Stomach (tissue), 8 donors: ENCODE measurements at regions not wholly inside any gene's neighbourhood (a gene's known extent, or its start where the extent isn't known, plus 50 kb on each side); places are given as distances from the start of the nearest gene placed in this dataset.

Experiments used
- DNase-seq, 2 donors: peaks; one replicate each; pipeline versions ENCODE4 v3.0.0 to v3.0.0-alpha.2; 2013 to 2019
- H3K27ac ChIP-seq, 5 donors: fragments of 200-600 bp in 4 of 5; sonication (generic) in 4 of 5; one replicate each; pipeline ENCODE4 v1.5.1; 2013 to 2019; ENCODE audit warnings: mild to moderate bottlenecking in 1 of 5, moderate library complexity in 1 of 5
- H3K27me3 ChIP-seq, 3 donors: fragments of 200-600 bp; sonication (generic); one replicate each; pipeline ENCODE4 v1.5.1; 2017 to 2019; ENCODE audit warnings: mixed run types in 1 of 3
- H3K36me3 ChIP-seq, 4 donors: fragments of 200-600 bp; sonication (generic); 1 replicate in 3 of 4; 2 replicates in 1 of 4; pipeline ENCODE4 v1.5.1; 2016 to 2019
- H3K4me1 ChIP-seq, 4 donors: fragments of 200-600 bp; sonication (generic); one replicate each; pipeline ENCODE4 v1.5.1; 2016 to 2019
- H3K4me3 ChIP-seq, 4 donors: fragments of 200-600 bp; sonication (generic) in 3 of 4; one replicate each; pipeline ENCODE4 v1.5.1; 2016 to 2019; ENCODE audit warnings: mild to moderate bottlenecking in 1 of 4
- H3K9me3 ChIP-seq, 4 donors: fragments of 200-600 bp; sonication (generic); one replicate each; pipeline ENCODE4 v1.5.1; 2016 to 2019
- EP300 ChIP-seq: sonication (generic); formaldehyde crosslinking; IDR thresholded peaks from one replicate; pipeline ENCODE4 v1.6.1; 2017; ENCODE audit warnings: antibody characterized with exemption
- POLR2A ChIP-seq, 4 donors: fragments of 450-650 bp; IDR thresholded peaks; one replicate each; pipeline ENCODE4 v1.6.1; 2016; ENCODE audit warnings: antibody characterized with exemption in 4 of 4, control low read depth in 2 of 4, mild to moderate bottlenecking in 1 of 4, moderate library complexity in 1 of 4
- POLR2AphosphoS5 ChIP-seq, 3 donors: sonication (generic); formaldehyde crosslinking; IDR thresholded peaks; one replicate each; pipeline ENCODE4 v1.6.1; 2016; ENCODE audit warnings: antibody characterized with exemption in 3 of 3
- WGBS, 5 donors: extraction: QIAGEN DNeasy Blood & Tissue Kit in 3 of 5; methylation state at CpG; one replicate each; pipeline versions ENCODE4 v1.1.5 to v1.1.7; 2013 to 2018; 5-methylcytosine and 5-hydroxymethylcytosine counted together
- intact Hi-C: fragments of 100-400 bp; cut with DNase I; formaldehyde crosslinking; loops from one replicate; pipeline ENCODE4 v1.15.1; 2023; ENCODE audit warnings: low total_unique reads
- TF ChIP-seq, protein P1 (sequence below), 7 experiments: fragments of 450-650 bp in 4 of 7; fragments of 200-600 bp in 3 of 7; sonication (generic) in 3 of 7; IDR thresholded peaks; one replicate each; pipeline ENCODE4 v1.5.1; 2016 to 2019; ENCODE audit warnings: antibody characterized with exemption in 7 of 7, control low read depth in 2 of 7, mild to moderate bottlenecking in 1 of 7
- donor health status: healthy with polysubstance abuse.
- donor health status: Bipolar disorder and iron deficiency.
- donor health status: healthy.

- intact Hi-C loops, result no loop called here
- no peak overlapping the region for H3K4me3 ChIP-seq
- no peaks in the 10 kb centered on the region for H3K36me3 ChIP-seq
- no peaks in the 10 kb centered on the region for H3K27me3 ChIP-seq
- no peak for TF ChIP-seq POLR2AphosphoS5 (IDR thresholded peaks at IDR 0.05)
- TF ChIP-seq, protein P1, sequence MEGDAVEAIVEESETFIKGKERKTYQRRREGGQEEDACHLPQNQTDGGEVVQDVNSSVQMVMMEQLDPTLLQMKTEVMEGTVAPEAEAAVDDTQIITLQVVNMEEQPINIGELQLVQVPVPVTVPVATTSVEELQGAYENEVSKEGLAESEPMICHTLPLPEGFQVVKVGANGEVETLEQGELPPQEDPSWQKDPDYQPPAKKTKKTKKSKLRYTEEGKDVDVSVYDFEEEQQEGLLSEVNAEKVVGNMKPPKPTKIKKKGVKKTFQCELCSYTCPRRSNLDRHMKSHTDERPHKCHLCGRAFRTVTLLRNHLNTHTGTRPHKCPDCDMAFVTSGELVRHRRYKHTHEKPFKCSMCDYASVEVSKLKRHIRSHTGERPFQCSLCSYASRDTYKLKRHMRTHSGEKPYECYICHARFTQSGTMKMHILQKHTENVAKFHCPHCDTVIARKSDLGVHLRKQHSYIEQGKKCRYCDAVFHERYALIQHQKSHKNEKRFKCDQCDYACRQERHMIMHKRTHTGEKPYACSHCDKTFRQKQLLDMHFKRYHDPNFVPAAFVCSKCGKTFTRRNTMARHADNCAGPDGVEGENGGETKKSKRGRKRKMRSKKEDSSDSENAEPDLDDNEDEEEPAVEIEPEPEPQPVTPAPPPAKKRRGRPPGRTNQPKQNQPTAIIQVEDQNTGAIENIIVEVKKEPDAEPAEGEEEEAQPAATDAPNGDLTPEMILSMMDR (IDR thresholded peaks at IDR 0.05), result no peak
- no peak for TF ChIP-seq POLR2A (IDR thresholded peaks at IDR 0.05)
- TF ChIP-seq EP300, result no peak
- H3K27ac ChIP-seq, result no peak overlapping the region
- no peaks in the 10 kb centered on the region for H3K9me3 ChIP-seq
- 85 to 96% (median 92%) methylated on average over 4 of the region's 4 CpGs for WGBS, 5 donors
- peaks cover 0 to 7% (median 0%) of the 10 kb centered on the region in 4 donors for H3K4me1 ChIP-seq
- DNase-seq, result no peak
These were observed 258.2 kb downstream of the PLPP3 start for GRCh38 chr1:56321150-56321490.

- Histone ChIP-seq H3K4me1 (peaks cover 0 to 7% (median 0%) of the 10 kb centered on the region in 4 donors), H3K27ac (no peak overlapping the region), H3K4me3 (no peak overlapping the region), H3K9me3 (no peaks in the 10 kb centered on the region), H3K36me3 (no peaks in the 10 kb centered on the region), H3K27me3 (no peaks in the 10 kb centered on the region)
- no peak for TF ChIP-seq POLR2A (IDR thresholded peaks at IDR 0.05)
- TF ChIP-seq POLR2AphosphoS5 (IDR thresholded peaks at IDR 0.05), result no peak
- TF ChIP-seq, protein P1 (IDR thresholded peaks at IDR 0.05), result no peak
- no peak for TF ChIP-seq EP300
- 53 to 70% (median 57%) methylated on average over 3 of the region's 3 CpGs for WGBS, 5 donors
- DNase-seq, result peak in 1 of 2 donors; percentile 51
- intact Hi-C loops, result no loop called here
These were observed 258.8 kb downstream of the PLPP3 start for GRCh38 chr1:56320464-56321149.

DNA sequence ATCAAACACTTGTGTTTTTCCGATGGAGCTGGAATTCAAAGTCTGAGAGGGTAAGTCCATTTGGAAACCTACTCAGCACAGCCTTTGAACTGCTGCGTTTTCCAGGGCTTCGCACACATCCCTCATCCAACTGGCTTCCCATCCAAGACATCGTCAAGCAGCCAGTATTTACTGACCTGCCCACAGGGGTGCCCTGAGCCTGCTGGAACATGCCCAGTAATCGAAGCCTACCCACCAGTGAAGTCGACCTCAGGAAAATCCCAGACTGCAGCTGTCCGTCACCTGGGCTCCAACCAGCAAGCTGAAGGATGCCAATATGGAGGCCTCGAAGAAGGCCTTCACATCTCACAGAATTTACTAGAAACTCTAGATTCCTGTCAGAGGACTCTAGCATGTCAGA is 261.6 kb downstream of the PLPP3 start:
- WGBS, 5 donors, result 83 to 96% (median 92%) methylated on average over 8 of the region's 8 CpGs
- no peaks in the 10 kb centered on the region for H3K27me3 ChIP-seq
- no peak overlapping the region for H3K27ac ChIP-seq
- intact Hi-C loops, result no loop called here
- peaks cover 0 to 7% (median 0%) of the 10 kb centered on the region in 4 donors for H3K4me1 ChIP-seq
- TF ChIP-seq, protein P1 (IDR thresholded peaks at IDR 0.05), result no peak
- TF ChIP-seq EP300, result no peak
- no peak for TF ChIP-seq POLR2A (IDR thresholded peaks at IDR 0.05)
- TF ChIP-seq POLR2AphosphoS5 (IDR thresholded peaks at IDR 0.05), result no peak
- H3K9me3 ChIP-seq, result peaks cover 0 to 7% (median 2%) of the 10 kb centered on the region in 4 donors
- no peak for DNase-seq
- H3K4me3 ChIP-seq, result no peak overlapping the region
- no peaks in the 10 kb centered on the region for H3K36me3 ChIP-seq

DNA sequence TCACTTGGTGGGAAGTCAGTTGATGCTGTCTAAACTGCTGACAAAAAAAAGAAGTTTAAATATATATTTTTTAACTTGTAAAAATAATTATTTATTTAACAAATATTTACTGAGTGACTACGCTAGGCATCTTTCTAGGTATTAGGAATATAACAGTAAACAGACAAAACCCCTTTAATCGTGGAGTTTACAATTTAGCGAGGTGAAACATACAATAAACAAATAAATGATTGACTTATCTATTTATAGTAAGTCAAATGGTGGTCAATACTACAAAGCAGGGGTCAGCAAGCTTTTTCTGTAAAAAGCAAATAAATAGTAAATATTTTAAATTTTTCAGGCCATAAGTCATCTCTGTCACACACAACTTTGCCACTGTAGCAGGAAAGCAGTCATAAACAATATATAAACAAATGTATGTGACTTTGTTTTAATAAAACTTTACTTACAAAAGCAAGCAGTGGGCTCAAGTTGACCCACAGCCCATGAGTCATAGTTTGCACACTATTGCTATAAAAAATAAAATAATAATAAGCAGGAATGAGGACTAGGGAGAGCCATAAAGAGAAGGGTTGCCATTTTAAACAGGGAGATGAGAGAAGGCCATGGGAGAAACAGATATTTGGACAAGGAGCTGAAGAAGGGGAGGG is 263.9 kb downstream of the PLPP3 start:
- DNase-seq, result no peak
- peaks cover 0 to 7% (median 2%) of the 10 kb centered on the region in 4 donors for H3K9me3 ChIP-seq
- TF ChIP-seq, protein P1 (IDR thresholded peaks at IDR 0.05), result no peak
- no peaks in the 10 kb centered on the region for H3K4me1 ChIP-seq
- intact Hi-C loops, result no loop called here
- H3K4me3 ChIP-seq, result no peak overlapping the region
- H3K27ac ChIP-seq, result no peak overlapping the region
- H3K36me3 ChIP-seq, result no peaks in the 10 kb centered on the region
- WGBS, 5 donors, result 55 to 87% (median 81%) methylated on average over 3 of the region's 3 CpGs
- H3K27me3 ChIP-seq, result no peaks in the 10 kb centered on the region
